Suprapubic skin (tissue), 4 donors: ENCODE measurements at regions not wholly inside any gene's neighbourhood (a gene's known extent, or its start where the extent isn't known, plus 50 kb on each side); places are given as distances from the start of the nearest gene placed in this dataset.
"Not testable (repeated sequence)": the region's sequence is repeated elsewhere in the genome, so short reads cannot be mapped to it uniquely, and the experiment has no call there.

Source experiments
- DNase-seq, 2 donors: peaks; one replicate each; pipeline ENCODE4 v3.0.0-alpha.2; 2019; ENCODE audit warnings: low spot score in 2 of 2
- H3K27ac ChIP-seq: fragments of 200-600 bp; sonication (generic); one replicate; pipeline ENCODE4 v1.5.1; 2019
- H3K27me3 ChIP-seq: fragments of 200-600 bp; sonication (generic); one replicate; pipeline ENCODE4 v1.5.1; 2019
- H3K36me3 ChIP-seq: fragments of 200-600 bp; sonication (generic); one replicate; pipeline ENCODE4 v1.5.1; 2019
- H3K4me1 ChIP-seq: fragments of 200-600 bp; sonication (generic); one replicate; pipeline ENCODE4 v1.5.1; 2019
- H3K4me3 ChIP-seq: fragments of 200-600 bp; sonication (generic); one replicate; pipeline ENCODE4 v1.5.1; 2019; ENCODE audit warnings: mild to moderate bottlenecking
- H3K9me3 ChIP-seq: fragments of 200-600 bp; sonication (generic); one replicate; pipeline ENCODE4 v1.5.1; 2019
- EP300 ChIP-seq: sonication (generic); formaldehyde crosslinking; IDR thresholded peaks from one replicate; pipeline ENCODE4 v1.6.1; 2017; ENCODE audit warnings: antibody characterized with exemption
- POLR2A ChIP-seq, 2 donors: fragments of 450-650 bp; IDR thresholded peaks; one replicate each; pipeline ENCODE4 v1.6.1; 2017; ENCODE audit warnings: antibody characterized with exemption in 2 of 2, mild to moderate bottlenecking in 2 of 2, moderate library complexity in 2 of 2
- POLR2AphosphoS5 ChIP-seq, 3 donors: sonication (generic); formaldehyde crosslinking; IDR thresholded peaks; one replicate each; pipeline ENCODE4 v1.6.1; 2017; ENCODE audit warnings: antibody characterized with exemption in 3 of 3
- WGBS: methylation state at CpG from one replicate; pipeline ENCODE4 v1.1.5; 2018; 5-methylcytosine and 5-hydroxymethylcytosine counted together
- TF ChIP-seq, protein P1 (sequence below), 2 donors: fragments of 200-600 bp in 1 of 2; fragments of 450-650 bp in 1 of 2; sonication (generic) in 1 of 2; IDR thresholded peaks; one replicate each; pipeline ENCODE4 v1.5.1; 2016 to 2019; ENCODE audit warnings: antibody characterized with exemption in 2 of 2, mild to moderate bottlenecking in 1 of 2, moderate library complexity in 1 of 2

- no peaks in the 10 kb centered on the region for H3K9me3 ChIP-seq
- no peak overlapping the region for H3K27ac ChIP-seq
- TF ChIP-seq EP300, result no peak
- no peak for TF ChIP-seq POLR2AphosphoS5 (IDR thresholded peaks at IDR 0.05)
- TF ChIP-seq, protein P1, sequence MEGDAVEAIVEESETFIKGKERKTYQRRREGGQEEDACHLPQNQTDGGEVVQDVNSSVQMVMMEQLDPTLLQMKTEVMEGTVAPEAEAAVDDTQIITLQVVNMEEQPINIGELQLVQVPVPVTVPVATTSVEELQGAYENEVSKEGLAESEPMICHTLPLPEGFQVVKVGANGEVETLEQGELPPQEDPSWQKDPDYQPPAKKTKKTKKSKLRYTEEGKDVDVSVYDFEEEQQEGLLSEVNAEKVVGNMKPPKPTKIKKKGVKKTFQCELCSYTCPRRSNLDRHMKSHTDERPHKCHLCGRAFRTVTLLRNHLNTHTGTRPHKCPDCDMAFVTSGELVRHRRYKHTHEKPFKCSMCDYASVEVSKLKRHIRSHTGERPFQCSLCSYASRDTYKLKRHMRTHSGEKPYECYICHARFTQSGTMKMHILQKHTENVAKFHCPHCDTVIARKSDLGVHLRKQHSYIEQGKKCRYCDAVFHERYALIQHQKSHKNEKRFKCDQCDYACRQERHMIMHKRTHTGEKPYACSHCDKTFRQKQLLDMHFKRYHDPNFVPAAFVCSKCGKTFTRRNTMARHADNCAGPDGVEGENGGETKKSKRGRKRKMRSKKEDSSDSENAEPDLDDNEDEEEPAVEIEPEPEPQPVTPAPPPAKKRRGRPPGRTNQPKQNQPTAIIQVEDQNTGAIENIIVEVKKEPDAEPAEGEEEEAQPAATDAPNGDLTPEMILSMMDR (IDR thresholded peaks at IDR 0.05), result no peak
- no peak for TF ChIP-seq POLR2A (IDR thresholded peaks at IDR 0.05)
- H3K36me3 ChIP-seq, result no peaks in the 10 kb centered on the region
- no peaks in the 10 kb centered on the region for H3K4me1 ChIP-seq
- 93% methylated on average over 3 of the region's 3 CpGs for WGBS
- DNase-seq, result no peak
- H3K27me3 ChIP-seq, result no peaks in the 10 kb centered on the region
- H3K4me3 ChIP-seq, result no peak overlapping the region
Measured at GRCh38 chr4:155040031-155040430, 168.4 kb upstream of the NPY2R start.

DNA sequence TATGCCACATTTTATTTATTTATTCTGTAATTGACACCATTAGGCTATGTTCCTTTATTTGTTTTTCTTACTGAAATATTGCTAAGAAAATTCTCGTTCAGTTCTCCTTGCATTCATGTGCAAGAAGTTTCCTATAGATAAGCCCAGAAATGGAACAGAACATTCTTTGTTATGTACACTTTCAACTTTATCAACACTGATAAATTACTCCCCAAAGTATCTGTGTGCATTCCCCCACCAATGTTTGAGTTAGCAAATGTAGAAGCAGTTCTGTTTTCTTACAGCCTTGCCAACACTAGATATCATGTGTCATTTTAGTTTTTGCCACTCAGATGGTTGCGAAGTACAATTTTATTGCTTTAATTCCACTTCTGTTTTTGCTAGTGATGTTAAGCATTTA is 166.4 kb upstream of the NPY2R start:
- no peak for DNase-seq
- no peaks in the 10 kb centered on the region for H3K4me1 ChIP-seq
- TF ChIP-seq POLR2AphosphoS5 (IDR thresholded peaks at IDR 0.05), result no peak
- TF ChIP-seq, protein P1 (IDR thresholded peaks at IDR 0.05), result no peak
- TF ChIP-seq POLR2A (IDR thresholded peaks at IDR 0.05), result no peak
- TF ChIP-seq EP300, result no peak
- H3K27ac ChIP-seq, result no peak overlapping the region
- H3K36me3 ChIP-seq, result no peaks in the 10 kb centered on the region
- WGBS, result 63% methylated on average over 2 of the region's 2 CpGs
- H3K4me3 ChIP-seq, result no peak overlapping the region
- H3K9me3 ChIP-seq, result no peaks in the 10 kb centered on the region
- no peaks in the 10 kb centered on the region for H3K27me3 ChIP-seq

GRCh38 chr4:155044251-155044650 is 164.2 kb upstream of the NPY2R start:
- peak in 1 of 2 donors; percentile 38 for DNase-seq
- WGBS, result 95% methylated on average over 7 of the region's 22 CpGs
- not testable (repeated sequence) for H3K4me3 ChIP-seq, H3K27ac ChIP-seq, H3K36me3 ChIP-seq, H3K9me3 ChIP-seq, H3K27me3 ChIP-seq, H3K4me1 ChIP-seq

DNA sequence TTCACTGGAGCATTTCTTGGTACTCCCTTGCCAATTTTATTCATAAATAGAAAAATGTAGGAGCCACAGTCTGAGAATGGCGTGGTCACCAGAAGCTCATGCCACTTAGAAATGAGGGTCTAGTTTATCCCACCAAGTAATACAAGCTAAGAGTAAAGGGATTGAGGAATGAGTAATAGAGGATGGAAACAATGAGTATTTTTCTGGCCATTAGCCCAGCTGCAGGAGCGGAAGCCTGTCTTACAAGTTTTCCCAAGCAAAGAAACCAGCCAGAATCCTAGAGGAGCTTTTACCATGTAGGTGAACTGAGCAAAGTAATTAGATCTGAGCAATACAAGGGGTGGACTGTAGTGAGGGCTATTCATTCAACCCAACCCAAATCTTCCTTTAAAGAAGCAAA is 160.7 kb upstream of the NPY2R start:
- TF ChIP-seq, protein P1 (IDR thresholded peaks at IDR 0.05), result no peak
- TF ChIP-seq EP300, result no peak
- no peak for TF ChIP-seq POLR2A (IDR thresholded peaks at IDR 0.05)
- Histone ChIP-seq H3K4me3 (no peak overlapping the region), H3K9me3 (no peaks in the 10 kb centered on the region), H3K36me3 (no peaks in the 10 kb centered on the region), H3K4me1 (no peaks in the 10 kb centered on the region), H3K27me3 (no peaks in the 10 kb centered on the region), H3K27ac (no peak overlapping the region)
- DNase-seq, result no peak
- 84% methylated on average over 2 of the region's 2 CpGs for WGBS

DNA sequence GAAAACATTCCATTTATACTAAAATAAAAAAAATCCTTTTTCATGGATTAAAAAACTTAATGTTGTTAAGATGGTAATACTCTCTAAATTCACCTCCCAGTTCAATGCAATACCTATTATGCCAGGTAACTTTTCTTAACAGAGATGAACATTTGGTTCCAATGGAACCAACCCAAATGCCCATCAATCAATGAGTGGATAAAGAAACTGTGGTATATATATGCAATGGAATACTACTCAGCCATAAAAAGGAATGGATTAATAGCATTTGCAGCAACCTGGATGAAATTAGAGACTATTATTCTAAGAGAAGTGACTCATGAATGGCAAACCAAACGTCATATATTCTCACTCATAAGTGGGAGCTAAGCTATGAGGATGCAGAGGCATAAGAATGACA is 154.4 kb upstream of the NPY2R start:
- not testable (repeated sequence) for H3K27me3 ChIP-seq, DNase-seq, H3K4me3 ChIP-seq, H3K27ac ChIP-seq, H3K36me3 ChIP-seq, H3K9me3 ChIP-seq, H3K4me1 ChIP-seq
- WGBS, result 70% methylated on average over 1 of the region's 1 CpG

GRCh38 chr4:155060419-155060818 is 148.0 kb upstream of the NPY2R start:
- Histone ChIP-seq H3K9me3 (no peaks in the 10 kb centered on the region), H3K4me1 (no peaks in the 10 kb centered on the region), H3K36me3 (no peaks in the 10 kb centered on the region), H3K27ac (no peak overlapping the region), H3K4me3 (no peak overlapping the region), H3K27me3 (no peaks in the 10 kb centered on the region)
- WGBS, result 83% methylated on average over 2 of the region's 2 CpGs
- TF ChIP-seq, protein P1 (IDR thresholded peaks at IDR 0.05), result no peak
- no peak for TF ChIP-seq EP300
- TF ChIP-seq POLR2A (IDR thresholded peaks at IDR 0.05), result no peak
- no peak for TF ChIP-seq POLR2AphosphoS5 (IDR thresholded peaks at IDR 0.05)
- DNase-seq, result no peak
